GM23338 (cell line): ENCODE measurements at regions not wholly inside any gene's neighbourhood (a gene's known extent, or its start where the extent isn't known, plus 50 kb on each side); places are given as distances from the start of the nearest gene placed in this dataset.

Experiments used
- CTCF ChIP-seq, 2 experiments: fragments of 200-600 bp in 1 of 2; sonication (generic) in 1 of 2; conservative IDR thresholded peaks; 2 replicates each; pipeline versions ENCODE4 v1.5.1 to v1.6.1; 2016 to 2017; ENCODE audit warnings: antibody characterized with exemption in 2 of 2, low read depth in 2 of 2, mild to moderate bottlenecking in 2 of 2, moderate library complexity in 1 of 2
- EZH2 ChIP-seq: fragments of 200-600 bp; sonication (generic); IDR thresholded peaks from one replicate; pipeline ENCODE4 v1.8.0; 2017; ENCODE audit warnings: antibody characterized with exemption, mild to moderate bottlenecking, low read depth; ENCODE audit not compliant: unreplicated experiment
- EZH2phosphoT487 ChIP-seq: fragments of 200-600 bp; sonication (generic); IDR thresholded peaks from one replicate; pipeline ENCODE4 v1.8.1; 2018; ENCODE audit warnings: antibody characterized with exemption; ENCODE audit not compliant: unreplicated experiment
- POLR2AphosphoS5 ChIP-seq: IDR thresholded peaks from 2 replicates; pipeline ENCODE4 v1.6.1; 2016; ENCODE audit warnings: antibody characterized with exemption, low read depth
- ZNF331 ChIP-seq: fragments of 250-450 bp; sonication (Bioruptor Pico); IDR thresholded peaks from 2 replicates; pipeline ENCODE4 v1.5.0; 2020; ENCODE audit warnings: low read depth, mild to moderate bottlenecking, moderate library complexity
- TF ChIP-seq, protein P1 (sequence below): IDR thresholded peaks from one replicate; pipeline ENCODE4 v1.6.1; 2018; ENCODE audit warnings: antibody characterized with exemption; ENCODE audit not compliant: unreplicated experiment

DNA sequence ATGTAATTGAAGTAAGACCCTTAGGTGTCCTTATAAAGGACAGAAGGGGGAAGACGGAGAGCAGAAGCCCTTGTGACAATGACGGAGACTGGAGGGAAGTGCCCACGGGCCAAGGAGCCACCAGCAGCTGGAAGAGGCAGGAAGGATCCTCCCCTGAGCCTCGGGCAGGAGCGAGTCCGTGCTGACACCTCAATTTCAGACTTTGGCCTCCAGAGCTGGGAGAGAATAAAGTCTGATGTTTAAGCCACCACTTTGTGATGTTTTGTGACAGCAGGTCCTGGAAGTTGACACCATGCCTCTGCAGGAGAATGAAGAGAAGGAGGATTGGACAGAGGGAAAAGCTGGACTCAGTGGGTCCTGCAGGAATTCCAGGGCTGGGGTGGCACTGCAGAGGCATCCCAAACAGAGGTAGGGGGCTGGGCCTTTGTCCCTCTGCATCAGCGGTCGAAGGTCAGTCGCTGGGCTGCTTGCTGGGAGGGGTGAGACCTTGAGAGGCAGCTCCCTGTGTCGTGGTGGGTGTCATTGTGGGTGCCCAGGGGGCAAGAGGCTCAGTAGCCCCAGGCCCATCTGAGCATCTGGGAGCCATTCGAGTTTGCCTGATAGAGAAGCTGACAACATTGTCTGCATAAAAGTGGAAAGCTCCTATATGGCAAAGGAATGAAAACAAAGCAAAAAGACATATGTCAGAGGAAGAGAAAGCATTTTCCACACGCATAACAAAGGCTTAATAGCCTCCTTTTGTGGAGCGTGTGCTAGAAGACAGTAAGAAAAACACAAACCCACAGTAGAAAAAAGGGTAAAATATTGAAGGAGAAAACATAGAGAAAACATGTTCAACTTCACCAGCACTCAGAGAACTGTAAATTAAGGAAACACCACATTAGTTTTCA is 68.8 kb downstream of the RTL6 start:
- TF ChIP-seq CTCF (conservative IDR thresholded peaks at IDR 0.05; ENCODE audit: low read depth in 2 of 2) (no peak), POLR2AphosphoS5 (no peak), EZH2phosphoT487 (no peak), ZNF331 (CRISPR knock-in tag) (no peak), EZH2 (no peak)
- TF ChIP-seq, protein P1, sequence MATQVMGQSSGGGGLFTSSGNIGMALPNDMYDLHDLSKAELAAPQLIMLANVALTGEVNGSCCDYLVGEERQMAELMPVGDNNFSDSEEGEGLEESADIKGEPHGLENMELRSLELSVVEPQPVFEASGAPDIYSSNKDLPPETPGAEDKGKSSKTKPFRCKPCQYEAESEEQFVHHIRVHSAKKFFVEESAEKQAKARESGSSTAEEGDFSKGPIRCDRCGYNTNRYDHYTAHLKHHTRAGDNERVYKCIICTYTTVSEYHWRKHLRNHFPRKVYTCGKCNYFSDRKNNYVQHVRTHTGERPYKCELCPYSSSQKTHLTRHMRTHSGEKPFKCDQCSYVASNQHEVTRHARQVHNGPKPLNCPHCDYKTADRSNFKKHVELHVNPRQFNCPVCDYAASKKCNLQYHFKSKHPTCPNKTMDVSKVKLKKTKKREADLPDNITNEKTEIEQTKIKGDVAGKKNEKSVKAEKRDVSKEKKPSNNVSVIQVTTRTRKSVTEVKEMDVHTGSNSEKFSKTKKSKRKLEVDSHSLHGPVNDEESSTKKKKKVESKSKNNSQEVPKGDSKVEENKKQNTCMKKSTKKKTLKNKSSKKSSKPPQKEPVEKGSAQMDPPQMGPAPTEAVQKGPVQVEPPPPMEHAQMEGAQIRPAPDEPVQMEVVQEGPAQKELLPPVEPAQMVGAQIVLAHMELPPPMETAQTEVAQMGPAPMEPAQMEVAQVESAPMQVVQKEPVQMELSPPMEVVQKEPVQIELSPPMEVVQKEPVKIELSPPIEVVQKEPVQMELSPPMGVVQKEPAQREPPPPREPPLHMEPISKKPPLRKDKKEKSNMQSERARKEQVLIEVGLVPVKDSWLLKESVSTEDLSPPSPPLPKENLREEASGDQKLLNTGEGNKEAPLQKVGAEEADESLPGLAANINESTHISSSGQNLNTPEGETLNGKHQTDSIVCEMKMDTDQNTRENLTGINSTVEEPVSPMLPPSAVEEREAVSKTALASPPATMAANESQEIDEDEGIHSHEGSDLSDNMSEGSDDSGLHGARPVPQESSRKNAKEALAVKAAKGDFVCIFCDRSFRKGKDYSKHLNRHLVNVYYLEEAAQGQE: no peak
